B cell (primary cell): ENCODE measurements at regions not wholly inside any gene's neighbourhood (a gene's known extent, or its start where the extent isn't known, plus 50 kb on each side); places are given as distances from the start of the nearest gene placed in this dataset.

Experiments
- ATAC-seq: fragments of 200-7000 bp; cut with Tn5 transposase; one replicate; pipeline ENCODE4 v1.10.0; 2021; ENCODE audit warnings: low read depth, mild to moderate bottlenecking, moderate number of reproducible peaks, moderate library complexity
- CTCF ChIA-PET: fragments of 350-600 bp; sonication (Branson Sonifier 250); formaldehyde crosslinking; loops from one replicate; lab custom pipeline; 2021; ENCODE audit warnings: antibody characterized with exemption, inconsistent platforms; lab: Charles Lee
- POLR2A ChIA-PET: fragments of 350-600 bp; sonication (Branson Sonifier 250); formaldehyde crosslinking; loops from one replicate; lab custom pipeline; 2021; ENCODE audit warnings: antibody characterized with exemption; lab: Charles Lee
- DNase-seq: peaks from one replicate; pipeline ENCODE4 v3.0.0; 2013
- H2AFZ ChIP-seq: 2 replicates; pipeline ENCODE4 v1.6.1; 2012; ENCODE audit warnings: mild to moderate bottlenecking, low read depth, low read length; ENCODE audit not compliant: insufficient read depth, poor library complexity, severe bottlenecking
- H3K27ac ChIP-seq, 2 donors: 1 replicate in 1 of 2; 2 replicates in 1 of 2; pipeline ENCODE4 v1.5.1; 2012 to 2013; ENCODE audit warnings: low read length in 2 of 2, mild to moderate bottlenecking in 2 of 2, moderate library complexity in 1 of 2
- H3K27me3 ChIP-seq, 4 experiments: fragments of 200-600 bp in 1 of 4; sonication (generic) in 1 of 4; replicated peaks in 1 of 4; 1 replicate in 2 of 4; 2 replicates in 2 of 4; pipeline versions ENCODE4 v1.6.1 to v1.7.0; 2013 to 2016; ENCODE audit warnings: low read length in 3 of 4, mild to moderate bottlenecking in 2 of 4, mixed read lengths in 1 of 4, moderate library complexity in 1 of 4; ENCODE audit not compliant: insufficient read depth in 4 of 4, control insufficient read depth in 3 of 4; ENCODE audit errors: control extremely low read depth in 1 of 4
- H3K36me3 ChIP-seq, 2 experiments: replicated peaks in 1 of 2; 1 replicate in 1 of 2; 2 replicates in 1 of 2; pipeline versions ENCODE4 v1.6.1 to v1.7.1; 2013; ENCODE audit warnings: low read length in 1 of 2; ENCODE audit not compliant: insufficient read depth in 2 of 2, control insufficient read depth in 1 of 2; ENCODE audit errors: control extremely low read depth in 1 of 2, extremely low read depth in 1 of 2
- H3K4me1 ChIP-seq, 2 donors: fragments of 200-600 bp in 1 of 2; sonication (generic) in 1 of 2; 1 replicate in 1 of 2; 2 replicates in 1 of 2; pipeline versions ENCODE4 v1.5.1 to v1.6.1; 2013 to 2017; ENCODE audit warnings: low read length in 2 of 2; ENCODE audit not compliant: control insufficient read depth in 2 of 2, insufficient read depth in 2 of 2
- H3K4me2 ChIP-seq: replicated peaks from 2 replicates; pipeline ENCODE3; 2012; ENCODE audit warnings: mild to moderate bottlenecking, low read depth, low read length; ENCODE audit not compliant: poor library complexity, severe bottlenecking
- H3K4me3 ChIP-seq, 5 experiments: fragments of 200-600 bp in 1 of 5; sonication (generic) in 1 of 5; 1 replicate in 3 of 5; 2 replicates in 2 of 5; pipeline versions ENCODE4 v1.5.1 to v1.7.0; 2011 to 2016; ENCODE audit warnings: low read length in 4 of 5, mild to moderate bottlenecking in 4 of 5, low read depth in 2 of 5, control low read depth in 1 of 5, moderate library complexity in 1 of 5; ENCODE audit not compliant: insufficient read depth in 1 of 5; ENCODE audit errors: control extremely low read depth in 1 of 5, extremely low read depth in 1 of 5
- H3K79me2 ChIP-seq: fragments of 200-600 bp; sonication (generic); one replicate; pipeline ENCODE4 v1.6.0; 2016; ENCODE audit warnings: low read length; ENCODE audit not compliant: control insufficient read depth, insufficient read depth
- H3K9ac ChIP-seq: fragments of 200-600 bp; sonication (generic); 2 replicates; pipeline ENCODE4 v1.6.1; 2017; ENCODE audit warnings: mild to moderate bottlenecking, low read length, moderate library complexity
- H3K9me3 ChIP-seq, 3 donors: one replicate each; pipeline versions ENCODE4 v1.6.1 to v1.7.1; 2013; ENCODE audit warnings: low read length in 2 of 3; ENCODE audit not compliant: control insufficient read depth in 2 of 3, insufficient read depth in 1 of 3; ENCODE audit errors: control extremely low read depth in 1 of 3
- H4K20me1 ChIP-seq: 2 replicates; pipeline ENCODE4 v1.6.0; 2012; ENCODE audit warnings: mild to moderate bottlenecking, low read length; ENCODE audit not compliant: insufficient read depth, control insufficient read depth, poor library complexity, severe bottlenecking
- H3K27ac Mint-ChIP-seq: one replicate; pipeline ENCODE4 v1.8.0; 2021; ENCODE audit warnings: mixed read lengths
- H3K27me3 Mint-ChIP-seq: one replicate; pipeline ENCODE4 v1.8.0; 2021; ENCODE audit warnings: mixed read lengths
- H3K4me1 Mint-ChIP-seq: one replicate; pipeline ENCODE4 v1.8.0; 2021; ENCODE audit warnings: mixed read lengths
- H3K4me3 Mint-ChIP-seq: one replicate; pipeline ENCODE4 v1.8.0; 2021; ENCODE audit warnings: mixed read lengths
- H3K9me3 Mint-ChIP-seq: one replicate; pipeline ENCODE4 v1.8.0; 2022; ENCODE audit warnings: mixed read lengths; ENCODE audit not compliant: insufficient read depth
- EZH2 ChIP-seq: IDR thresholded peaks from 2 replicates; pipeline ENCODE4 v1.6.1; 2012; ENCODE audit warnings: borderline replicate concordance, low read depth, mild to moderate bottlenecking, moderate library complexity, low read length; ENCODE audit not compliant: insufficient read depth, poor library complexity, severe bottlenecking
- WGBS: methylation state at CpG from one replicate; pipeline ENCODE4 v1.1.5; 2013; ENCODE audit warnings: missing lambda C conversion rate; ENCODE audit not compliant: insufficient coverage; 5-methylcytosine and 5-hydroxymethylcytosine counted together
- intact Hi-C: fragments of 100-400 bp; cut with micrococcal nuclease; formaldehyde crosslinking; loops from one replicate; pipeline ENCODE4 v1.10.0; 2022
- TF ChIP-seq, protein P1 (sequence below): fragments of 200-600 bp; IDR thresholded peaks from one replicate; pipeline ENCODE4 v1.8.0; 2022; ENCODE audit warnings: antibody characterized with exemption, mild to moderate bottlenecking

GRCh38 chr10:28774051-28774995 lies 97.0 kb downstream of the BAMBI start:
- no peak overlapping the region for H3K27ac Mint-ChIP-seq
- WGBS = 83% methylated on average over 2 of the region's 4 CpGs

GRCh38 chr10:28775773-28776172 lies 98.5 kb downstream of the BAMBI start:
- Histone ChIP-seq H4K20me1 (no peaks in the 10 kb centered on the region), H3K79me2 (no peaks in the 10 kb centered on the region), H3K27ac (no peak overlapping the region), H3K4me2 (no peak overlapping the region), H3K9ac (no peak overlapping the region), H3K9me3 (peaks cover 0 to 5% (median 0%) of the 10 kb centered on the region in 3 donors), H3K4me3 (no peak overlapping the region), H2AFZ (no peak overlapping the region), H3K4me1 (no peaks in the 10 kb centered on the region), H3K36me3 (no peaks in the 10 kb centered on the region), H3K27me3 (no peaks in the 10 kb centered on the region)
- no peak for DNase-seq
- POLR2A ChIA-PET = no interaction called here
- H3K27ac Mint-ChIP-seq = no peak overlapping the region
- H3K4me1 Mint-ChIP-seq = no peaks in the 10 kb centered on the region
- no peaks in the 10 kb centered on the region for H3K27me3 Mint-ChIP-seq
- peaks cover 3% of the 10 kb centered on the region for H3K9me3 Mint-ChIP-seq
- ATAC-seq = no peak
- 100% methylated on average over 1 of the region's 3 CpGs for WGBS
- no peak for TF ChIP-seq EZH2
- TF ChIP-seq, protein P1, sequence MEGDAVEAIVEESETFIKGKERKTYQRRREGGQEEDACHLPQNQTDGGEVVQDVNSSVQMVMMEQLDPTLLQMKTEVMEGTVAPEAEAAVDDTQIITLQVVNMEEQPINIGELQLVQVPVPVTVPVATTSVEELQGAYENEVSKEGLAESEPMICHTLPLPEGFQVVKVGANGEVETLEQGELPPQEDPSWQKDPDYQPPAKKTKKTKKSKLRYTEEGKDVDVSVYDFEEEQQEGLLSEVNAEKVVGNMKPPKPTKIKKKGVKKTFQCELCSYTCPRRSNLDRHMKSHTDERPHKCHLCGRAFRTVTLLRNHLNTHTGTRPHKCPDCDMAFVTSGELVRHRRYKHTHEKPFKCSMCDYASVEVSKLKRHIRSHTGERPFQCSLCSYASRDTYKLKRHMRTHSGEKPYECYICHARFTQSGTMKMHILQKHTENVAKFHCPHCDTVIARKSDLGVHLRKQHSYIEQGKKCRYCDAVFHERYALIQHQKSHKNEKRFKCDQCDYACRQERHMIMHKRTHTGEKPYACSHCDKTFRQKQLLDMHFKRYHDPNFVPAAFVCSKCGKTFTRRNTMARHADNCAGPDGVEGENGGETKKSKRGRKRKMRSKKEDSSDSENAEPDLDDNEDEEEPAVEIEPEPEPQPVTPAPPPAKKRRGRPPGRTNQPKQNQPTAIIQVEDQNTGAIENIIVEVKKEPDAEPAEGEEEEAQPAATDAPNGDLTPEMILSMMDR = no peak
- intact Hi-C loops = no loop called here
- CTCF ChIA-PET = no interaction called here
- no peak overlapping the region for H3K4me3 Mint-ChIP-seq

More at GRCh38 chr10:28774051-28774995, 97.0 kb downstream of the BAMBI start:
- Histone ChIP-seq H3K4me1 (no peaks in the 10 kb centered on the region), H2AFZ (no peak overlapping the region), H3K9me3 (peaks cover 0 to 5% (median 0%) of the 10 kb centered on the region in 3 donors), H3K4me3 (no peak overlapping the region), H3K27ac (no peak overlapping the region), H3K4me2 (no peak overlapping the region), H3K79me2 (no peaks in the 10 kb centered on the region), H4K20me1 (no peaks in the 10 kb centered on the region), H3K9ac (no peak overlapping the region), H3K36me3 (no peaks in the 10 kb centered on the region), H3K27me3 (no peaks in the 10 kb centered on the region)
- no peak for TF ChIP-seq EZH2
- TF ChIP-seq, protein P1 = no peak
- no peaks in the 10 kb centered on the region for H3K4me1 Mint-ChIP-seq
- intact Hi-C loops = no loop called here
- ChIA-PET CTCF (no interaction called here), POLR2A (no interaction called here)
- DNase-seq = no peak
- peaks cover 3% of the 10 kb centered on the region for H3K9me3 Mint-ChIP-seq
- no peaks in the 10 kb centered on the region for H3K27me3 Mint-ChIP-seq
- H3K4me3 Mint-ChIP-seq = no peak overlapping the region
- no peak for ATAC-seq
